GM04504 (cell line): ENCODE measurements at regions not wholly inside any gene's neighbourhood (a gene's known extent, or its start where the extent isn't known, plus 50 kb on each side); places are given as distances from the start of the nearest gene placed in this dataset.
"Not testable (repeated sequence)": the region's sequence is repeated elsewhere in the genome, so short reads cannot be mapped to it uniquely, and the experiment has no call there.

Source experiments
- DNase-seq: peaks from one replicate; pipeline ENCODE4 v3.0.0-alpha.2; 2012; ENCODE audit warnings: low read depth

DNA sequence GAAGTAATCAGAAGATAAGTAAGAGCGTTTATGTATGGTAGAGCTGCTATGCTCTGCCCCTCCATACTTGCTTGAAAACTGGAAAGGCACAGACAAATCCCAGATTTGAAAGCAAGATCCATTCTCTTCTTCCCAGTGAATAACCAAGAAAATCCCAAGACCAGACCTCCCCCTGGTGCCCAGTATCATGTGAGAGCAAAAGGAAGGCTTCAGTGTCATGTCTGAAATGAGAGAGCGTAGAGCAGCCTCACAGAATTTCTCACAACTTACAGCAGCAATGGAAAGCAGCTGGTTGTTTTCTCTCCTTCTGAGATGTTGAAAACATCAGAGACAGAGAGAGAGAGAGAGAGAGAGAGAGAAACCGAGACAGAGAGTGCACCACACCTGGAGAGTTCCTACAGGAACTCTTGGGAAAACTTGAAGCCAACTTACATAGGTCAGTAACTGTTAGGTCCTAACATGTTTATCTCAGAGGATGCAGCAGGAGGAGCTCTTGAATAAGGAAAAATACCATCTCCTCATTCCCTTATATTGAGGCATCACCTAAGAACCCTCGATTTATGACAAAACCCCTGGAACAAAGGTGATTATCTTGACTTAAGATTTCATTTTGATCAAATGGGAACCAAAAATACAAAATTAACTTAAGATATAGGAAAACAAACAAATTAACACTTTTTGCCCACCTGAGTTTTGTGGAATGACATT is 273.3 kb downstream of the NSUN3 start:
- DNase-seq: peak; percentile 2

DNA sequence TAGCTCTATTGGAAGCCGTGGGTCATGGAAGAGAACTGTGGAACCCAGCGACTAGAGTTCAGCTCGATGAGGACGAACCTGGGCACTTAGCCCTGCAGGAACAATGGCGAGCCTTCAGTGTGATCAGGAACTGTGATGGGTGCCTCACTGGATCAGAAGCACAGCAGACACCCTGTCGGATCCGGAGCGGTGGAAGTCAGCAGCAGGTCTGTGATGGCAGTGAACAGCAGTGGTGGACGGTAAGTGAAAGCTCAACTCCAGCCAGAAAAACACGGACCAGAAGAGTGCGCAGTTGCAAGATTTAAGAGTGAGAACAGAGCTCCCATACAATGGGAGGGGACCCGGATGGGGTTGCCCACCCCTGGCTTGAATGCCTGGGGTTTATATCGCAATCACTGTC is 282.2 kb downstream of the NSUN3 start:
- no peak for DNase-seq

GRCh38 chr3:94349310-94349878 is 286.5 kb downstream of the NSUN3 start:
- no peak for DNase-seq

DNA sequence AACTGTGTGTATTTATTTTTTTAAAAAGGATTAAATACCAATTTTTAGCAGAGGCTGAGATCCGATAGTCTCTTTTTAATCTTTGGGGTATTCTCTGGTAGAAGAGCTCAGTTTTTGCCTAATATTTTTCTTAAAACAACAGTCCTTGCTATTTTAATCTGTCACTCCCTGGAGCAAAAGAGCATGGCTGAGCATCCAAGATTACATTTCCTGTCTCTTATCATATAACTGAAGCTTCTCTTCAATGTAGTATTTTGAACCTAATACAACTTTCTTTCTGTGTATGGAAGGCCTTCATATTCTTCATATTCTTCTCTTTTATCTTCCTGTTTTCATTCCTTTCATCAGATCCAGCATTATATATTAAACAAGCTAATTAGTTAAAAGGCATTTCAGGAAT is 293.7 kb downstream of the NSUN3 start:
- DNase-seq: no peak

GRCh38 chr3:94359996-94360395 is 297.1 kb downstream of the NSUN3 start:
- no peak for DNase-seq

DNA sequence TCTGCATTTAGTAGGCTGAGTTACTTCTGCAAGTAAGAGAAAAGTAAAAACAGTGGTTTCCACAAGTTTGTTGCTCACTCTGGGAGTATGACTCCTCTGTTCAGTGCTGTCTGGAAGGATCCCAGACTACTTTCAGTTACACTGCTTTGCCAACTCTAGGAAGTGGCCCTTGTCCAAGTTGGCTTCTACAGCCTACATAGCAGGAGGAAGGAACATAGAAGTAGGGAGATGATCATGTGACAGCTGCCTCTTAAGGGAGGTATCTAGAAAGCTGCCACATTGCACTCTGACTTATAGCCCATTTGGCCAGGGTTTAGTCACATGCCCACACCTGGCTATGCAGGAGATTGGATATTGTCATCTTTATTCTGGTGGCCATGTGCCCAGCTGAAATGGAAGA is 298.1 kb downstream of the NSUN3 start:
- no peak for DNase-seq

DNA sequence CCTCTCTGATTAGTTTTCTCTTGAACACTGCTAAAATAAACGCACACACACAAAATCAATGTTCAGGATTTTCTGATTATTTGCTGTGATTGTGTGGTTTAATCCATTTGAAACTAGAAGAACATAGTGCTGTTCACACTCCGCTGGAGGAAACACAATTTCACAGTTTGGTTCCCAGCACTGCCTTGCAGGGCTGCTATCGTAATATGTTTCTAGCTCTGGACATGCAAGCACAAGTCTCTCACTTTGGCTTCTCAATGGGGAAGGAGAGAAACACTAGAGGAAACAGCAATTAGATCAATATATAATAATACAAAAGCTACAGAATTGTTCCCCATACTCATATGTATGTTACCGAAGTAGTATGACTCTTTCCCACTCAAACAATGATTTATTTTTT is 299.5 kb downstream of the NSUN3 start:
- no peak for DNase-seq

GRCh38 chr3:94365006-94365405 is 302.1 kb downstream of the NSUN3 start:
- DNase-seq: no peak

- no peak for DNase-seq
Observed at GRCh38 chr3:94372026-94372425, 309.2 kb downstream of the NSUN3 start.

DNA sequence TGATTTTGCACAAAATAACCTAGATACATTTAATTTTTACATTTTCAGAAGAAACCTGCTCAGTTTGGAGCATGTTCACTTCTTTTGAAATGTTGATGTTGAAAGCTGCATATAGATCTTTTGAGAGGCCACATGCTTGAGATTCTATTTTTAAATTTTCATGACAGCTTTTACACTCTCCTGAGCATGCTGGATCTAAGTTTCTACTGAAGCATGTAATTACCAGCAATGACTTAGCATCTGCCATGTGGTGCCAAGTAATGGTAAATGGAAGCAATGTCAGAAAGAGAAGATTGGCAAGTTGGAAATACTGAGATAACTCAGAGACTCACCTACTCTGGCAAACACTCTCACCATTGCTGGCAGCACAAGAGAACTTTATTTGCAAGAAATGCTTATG is 310.6 kb downstream of the NSUN3 start:
- no peak for DNase-seq

DNA sequence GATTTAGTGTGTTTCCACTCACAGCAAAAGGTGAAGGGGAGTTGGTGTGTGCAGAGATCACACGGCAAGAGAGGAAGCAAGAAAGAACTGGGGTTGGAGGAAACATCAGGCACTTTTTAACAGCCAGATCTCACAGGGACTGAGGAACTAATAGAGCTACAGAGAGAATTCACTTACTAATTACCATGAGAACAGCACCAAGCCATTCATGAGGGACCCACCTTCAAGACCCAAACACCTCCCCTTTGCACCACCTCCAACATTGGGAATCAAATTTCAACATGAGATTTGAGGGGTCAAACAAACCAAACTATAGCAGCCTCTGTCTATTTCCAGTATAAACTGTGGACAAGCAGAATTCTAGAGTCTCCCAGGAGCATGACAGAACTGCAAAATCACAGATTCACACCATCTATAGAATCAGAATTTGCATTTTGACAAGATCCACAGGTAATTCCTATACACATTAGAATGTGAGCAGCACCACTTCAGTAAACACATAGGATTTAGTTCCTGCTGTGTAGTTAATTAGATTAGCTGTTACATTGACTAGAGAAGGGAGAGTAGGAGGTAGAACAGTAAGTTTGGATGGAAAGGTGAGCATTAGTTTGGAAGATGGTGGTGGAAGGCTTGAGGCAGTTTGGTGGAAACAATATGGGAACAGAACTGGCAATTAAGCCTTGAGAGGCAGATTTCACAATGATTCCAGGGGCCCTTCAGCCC is 311.7 kb downstream of the NSUN3 start:
- DNase-seq: no peak

- not testable (repeated sequence) for DNase-seq
Observed at GRCh38 chr3:94377123-94377696, 314.3 kb downstream of the NSUN3 start.

DNA sequence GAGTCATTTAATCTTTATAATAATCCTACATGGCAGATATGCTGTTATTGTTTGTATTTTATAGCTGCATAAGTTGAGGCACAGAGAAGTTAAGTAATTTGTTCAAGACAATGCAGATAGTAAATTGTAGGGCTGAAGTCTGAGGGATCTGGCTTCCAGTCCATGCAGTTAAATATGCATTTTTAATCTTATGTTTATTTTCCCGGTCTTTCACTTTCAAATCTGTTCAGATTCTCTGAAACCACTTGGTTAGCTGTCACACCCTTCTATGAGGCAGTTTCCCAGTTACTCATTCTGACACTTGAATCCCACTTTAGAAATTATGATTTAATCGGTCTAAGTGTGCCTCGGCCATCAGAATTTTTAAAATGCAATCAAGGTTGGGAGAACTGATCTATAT is 315.0 kb downstream of the NSUN3 start:
- DNase-seq: not testable (repeated sequence)

GRCh38 chr3:94378322-94378721 is 315.5 kb downstream of the NSUN3 start:
- no peak for DNase-seq

DNA sequence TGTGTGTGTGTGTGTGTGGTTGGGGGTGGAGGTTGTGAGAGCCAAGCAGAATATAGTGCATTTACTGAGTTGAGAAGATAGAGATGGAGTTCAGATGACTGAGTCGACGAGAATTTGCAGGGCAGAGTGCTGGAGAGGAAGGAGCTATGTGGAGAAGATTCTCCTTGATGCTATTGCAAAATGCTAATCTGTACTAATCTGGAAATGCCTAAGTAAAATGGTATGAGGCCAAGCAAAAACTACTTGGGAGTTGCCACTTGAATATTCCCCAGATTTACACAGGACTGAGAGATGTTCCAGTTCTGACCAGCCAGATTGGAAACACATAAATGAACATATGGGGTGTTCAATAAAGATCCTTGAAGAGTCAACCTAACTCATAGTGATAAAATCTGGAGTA is 316.4 kb downstream of the NSUN3 start:
- DNase-seq: no peak

DNA sequence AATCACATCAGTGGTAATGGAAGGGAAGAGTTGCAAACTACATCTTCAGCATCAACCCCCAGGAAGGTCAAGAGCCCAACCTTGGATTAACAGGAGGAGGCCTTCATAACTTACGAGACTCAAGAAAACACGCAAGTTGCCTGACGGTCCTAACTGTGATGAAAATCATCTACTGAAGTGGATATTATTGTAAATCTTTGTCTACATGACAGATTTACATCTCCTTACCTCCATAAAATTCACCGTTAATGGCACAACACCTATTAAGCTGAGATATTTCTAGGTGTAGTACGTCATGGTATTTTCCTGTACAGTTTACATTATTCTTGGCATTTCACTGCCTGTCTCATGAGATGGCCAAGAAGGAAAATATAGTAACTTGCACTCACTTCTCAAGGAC is 332.0 kb downstream of the NSUN3 start:
- DNase-seq: no peak

DNA sequence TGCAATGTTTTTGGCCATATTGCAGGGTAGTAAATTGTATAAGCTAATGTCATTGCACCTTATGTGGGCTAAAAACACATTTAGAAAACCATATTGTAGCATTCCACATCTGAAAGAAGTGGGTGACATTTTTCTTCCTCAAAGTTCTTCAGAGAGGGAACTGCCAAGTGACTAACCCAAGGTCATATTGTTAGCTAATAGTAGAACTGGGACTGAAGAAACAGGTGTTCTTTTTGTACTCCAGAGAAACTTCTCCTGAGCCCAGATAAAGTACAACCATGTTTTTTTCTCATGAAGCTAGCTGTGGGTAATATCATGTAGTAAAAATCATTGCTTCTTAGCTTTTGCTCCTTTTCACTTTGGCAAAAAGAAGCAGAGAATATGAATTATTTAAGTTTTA is 333.0 kb downstream of the NSUN3 start:
- DNase-seq: no peak

- DNase-seq: no peak
Observed at GRCh38 chr3:94398036-94398435, 335.2 kb downstream of the NSUN3 start.

DNA sequence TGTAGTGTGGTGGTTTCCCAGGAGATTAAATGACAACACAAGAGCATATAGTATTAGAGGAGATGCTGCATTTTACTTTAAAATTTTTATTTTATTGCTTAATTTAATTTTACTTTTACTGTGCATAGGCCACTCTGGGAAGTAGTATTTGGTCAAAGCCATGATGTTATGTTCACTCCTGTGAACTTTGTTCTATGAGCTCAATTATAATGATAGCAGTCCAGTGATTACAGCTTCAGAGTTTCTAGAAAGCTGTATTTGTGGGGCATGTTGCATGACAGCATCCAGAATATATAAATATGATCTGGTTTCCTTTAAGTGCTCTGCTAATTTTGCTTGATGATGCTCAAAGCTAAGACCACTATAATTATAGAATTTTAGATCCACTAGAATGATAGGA is 338.6 kb downstream of the NSUN3 start:
- no peak for DNase-seq

GRCh38 chr3:94402126-94402525 is 339.3 kb downstream of the NSUN3 start:
- DNase-seq: no peak

DNA sequence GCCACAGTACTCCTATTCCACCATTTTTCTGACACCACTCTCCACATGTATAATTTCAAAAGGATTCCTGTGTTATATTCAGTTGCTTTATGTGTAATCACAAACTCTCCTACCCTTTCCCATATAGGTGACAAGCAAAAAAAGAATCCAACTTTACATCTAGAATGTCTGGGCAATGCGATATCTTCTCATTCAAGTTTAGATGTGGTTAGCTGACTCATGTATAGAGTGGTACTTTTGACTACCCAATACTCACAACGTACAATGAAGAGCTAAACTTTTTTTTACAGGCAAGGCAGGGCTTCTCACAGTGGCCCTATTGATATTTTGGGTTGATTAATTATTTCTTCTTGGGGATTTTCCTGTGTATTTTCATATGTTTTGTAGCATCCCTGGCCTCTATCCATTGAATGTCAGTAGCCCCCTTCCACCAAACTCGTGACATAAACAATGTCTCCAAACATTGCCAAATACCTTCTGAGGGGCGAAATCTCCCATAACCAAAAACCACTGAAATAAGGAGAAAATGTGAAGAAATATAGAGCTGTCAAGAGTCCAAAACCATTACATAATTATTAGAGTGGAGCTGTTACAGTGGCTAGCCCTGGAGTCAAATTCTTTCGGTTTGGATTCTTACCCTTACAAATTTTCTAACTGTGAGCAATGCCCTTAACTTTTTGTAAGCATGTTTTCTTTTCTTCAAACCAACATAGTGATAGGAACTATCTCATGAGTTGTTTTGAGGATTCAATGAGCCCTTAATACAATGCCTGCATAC is 342.6 kb downstream of the NSUN3 start:
- no peak for DNase-seq

- DNase-seq: no peak
Observed at GRCh38 chr3:94406595-94406994, 343.7 kb downstream of the NSUN3 start.
